B cell (primary cell): ENCODE measurements at regions not wholly inside any gene's neighbourhood (a gene's known extent, or its start where the extent isn't known, plus 50 kb on each side); places are given as distances from the start of the nearest gene placed in this dataset.

Experiments used
- ATAC-seq: fragments of 200-7000 bp; cut with Tn5 transposase; one replicate; pipeline ENCODE4 v1.10.0; 2021; ENCODE audit warnings: low read depth, mild to moderate bottlenecking, moderate number of reproducible peaks, moderate library complexity
- CTCF ChIA-PET: fragments of 350-600 bp; sonication (Branson Sonifier 250); formaldehyde crosslinking; loops from one replicate; lab custom pipeline; 2021; ENCODE audit warnings: antibody characterized with exemption, inconsistent platforms; lab: Charles Lee
- POLR2A ChIA-PET: fragments of 350-600 bp; sonication (Branson Sonifier 250); formaldehyde crosslinking; loops from one replicate; lab custom pipeline; 2021; ENCODE audit warnings: antibody characterized with exemption; lab: Charles Lee
- DNase-seq: peaks from one replicate; pipeline ENCODE4 v3.0.0; 2013
- H2AFZ ChIP-seq: 2 replicates; pipeline ENCODE4 v1.6.1; 2012; ENCODE audit warnings: mild to moderate bottlenecking, low read depth, low read length; ENCODE audit not compliant: insufficient read depth, poor library complexity, severe bottlenecking
- H3K27ac ChIP-seq, 2 donors: 1 replicate in 1 of 2; 2 replicates in 1 of 2; pipeline ENCODE4 v1.5.1; 2012 to 2013; ENCODE audit warnings: low read length in 2 of 2, mild to moderate bottlenecking in 2 of 2, moderate library complexity in 1 of 2
- H3K27me3 ChIP-seq, 4 experiments: fragments of 200-600 bp in 1 of 4; sonication (generic) in 1 of 4; replicated peaks in 1 of 4; 1 replicate in 2 of 4; 2 replicates in 2 of 4; pipeline versions ENCODE4 v1.6.1 to v1.7.0; 2013 to 2016; ENCODE audit warnings: low read length in 3 of 4, mild to moderate bottlenecking in 2 of 4, mixed read lengths in 1 of 4, moderate library complexity in 1 of 4; ENCODE audit not compliant: insufficient read depth in 4 of 4, control insufficient read depth in 3 of 4; ENCODE audit errors: control extremely low read depth in 1 of 4
- H3K36me3 ChIP-seq, 2 experiments: replicated peaks in 1 of 2; 1 replicate in 1 of 2; 2 replicates in 1 of 2; pipeline versions ENCODE4 v1.6.1 to v1.7.1; 2013; ENCODE audit warnings: low read length in 1 of 2; ENCODE audit not compliant: insufficient read depth in 2 of 2, control insufficient read depth in 1 of 2; ENCODE audit errors: control extremely low read depth in 1 of 2, extremely low read depth in 1 of 2
- H3K4me1 ChIP-seq, 2 donors: fragments of 200-600 bp in 1 of 2; sonication (generic) in 1 of 2; 1 replicate in 1 of 2; 2 replicates in 1 of 2; pipeline versions ENCODE4 v1.5.1 to v1.6.1; 2013 to 2017; ENCODE audit warnings: low read length in 2 of 2; ENCODE audit not compliant: control insufficient read depth in 2 of 2, insufficient read depth in 2 of 2
- H3K4me2 ChIP-seq: replicated peaks from 2 replicates; pipeline ENCODE3; 2012; ENCODE audit warnings: mild to moderate bottlenecking, low read depth, low read length; ENCODE audit not compliant: poor library complexity, severe bottlenecking
- H3K4me3 ChIP-seq, 5 experiments: fragments of 200-600 bp in 1 of 5; sonication (generic) in 1 of 5; 1 replicate in 3 of 5; 2 replicates in 2 of 5; pipeline versions ENCODE4 v1.5.1 to v1.7.0; 2011 to 2016; ENCODE audit warnings: low read length in 4 of 5, mild to moderate bottlenecking in 4 of 5, low read depth in 2 of 5, control low read depth in 1 of 5, moderate library complexity in 1 of 5; ENCODE audit not compliant: insufficient read depth in 1 of 5; ENCODE audit errors: control extremely low read depth in 1 of 5, extremely low read depth in 1 of 5
- H3K79me2 ChIP-seq: fragments of 200-600 bp; sonication (generic); one replicate; pipeline ENCODE4 v1.6.0; 2016; ENCODE audit warnings: low read length; ENCODE audit not compliant: control insufficient read depth, insufficient read depth
- H3K9ac ChIP-seq: fragments of 200-600 bp; sonication (generic); 2 replicates; pipeline ENCODE4 v1.6.1; 2017; ENCODE audit warnings: mild to moderate bottlenecking, low read length, moderate library complexity
- H3K9me3 ChIP-seq, 3 donors: one replicate each; pipeline versions ENCODE4 v1.6.1 to v1.7.1; 2013; ENCODE audit warnings: low read length in 2 of 3; ENCODE audit not compliant: control insufficient read depth in 2 of 3, insufficient read depth in 1 of 3; ENCODE audit errors: control extremely low read depth in 1 of 3
- H4K20me1 ChIP-seq: 2 replicates; pipeline ENCODE4 v1.6.0; 2012; ENCODE audit warnings: mild to moderate bottlenecking, low read length; ENCODE audit not compliant: insufficient read depth, control insufficient read depth, poor library complexity, severe bottlenecking
- H3K27ac Mint-ChIP-seq: one replicate; pipeline ENCODE4 v1.8.0; 2021; ENCODE audit warnings: mixed read lengths
- H3K27me3 Mint-ChIP-seq: one replicate; pipeline ENCODE4 v1.8.0; 2021; ENCODE audit warnings: mixed read lengths
- H3K4me1 Mint-ChIP-seq: one replicate; pipeline ENCODE4 v1.8.0; 2021; ENCODE audit warnings: mixed read lengths
- H3K4me3 Mint-ChIP-seq: one replicate; pipeline ENCODE4 v1.8.0; 2021; ENCODE audit warnings: mixed read lengths
- H3K9me3 Mint-ChIP-seq: one replicate; pipeline ENCODE4 v1.8.0; 2022; ENCODE audit warnings: mixed read lengths; ENCODE audit not compliant: insufficient read depth
- CTCF ChIP-seq: fragments of 200-600 bp; IDR thresholded peaks from one replicate; pipeline ENCODE4 v1.8.0; 2022; ENCODE audit warnings: antibody characterized with exemption, mild to moderate bottlenecking
- EZH2 ChIP-seq: IDR thresholded peaks from 2 replicates; pipeline ENCODE4 v1.6.1; 2012; ENCODE audit warnings: borderline replicate concordance, low read depth, mild to moderate bottlenecking, moderate library complexity, low read length; ENCODE audit not compliant: insufficient read depth, poor library complexity, severe bottlenecking
- WGBS: methylation state at CpG from one replicate; pipeline ENCODE4 v1.1.5; 2013; ENCODE audit warnings: missing lambda C conversion rate; ENCODE audit not compliant: insufficient coverage; 5-methylcytosine and 5-hydroxymethylcytosine counted together
- intact Hi-C: fragments of 100-400 bp; cut with micrococcal nuclease; formaldehyde crosslinking; loops from one replicate; pipeline ENCODE4 v1.10.0; 2022

- no peaks in the 10 kb centered on the region for H4K20me1 ChIP-seq
- H2AFZ ChIP-seq = no peak overlapping the region
- H3K9ac ChIP-seq = no peak overlapping the region
- intact Hi-C loops = no loop called here
- H3K4me3 Mint-ChIP-seq = no peak overlapping the region
- H3K79me2 ChIP-seq = no peaks in the 10 kb centered on the region
- H3K27ac ChIP-seq = no peak overlapping the region
- H3K36me3 ChIP-seq = no peaks in the 10 kb centered on the region
- no peaks in the 10 kb centered on the region for H3K4me1 ChIP-seq
- H3K4me1 Mint-ChIP-seq = peaks cover 10% of the 10 kb centered on the region
- POLR2A ChIA-PET = no interaction called here
- ATAC-seq = no peak
- TF ChIP-seq CTCF (no peak), EZH2 (no peak)
- H3K4me2 ChIP-seq = no peak overlapping the region
- 100% methylated on average over 1 of the region's 4 CpGs for WGBS
- CTCF ChIA-PET = no interaction called here
- H3K9me3 ChIP-seq = no peaks in the 10 kb centered on the region
- no peaks in the 10 kb centered on the region for H3K27me3 ChIP-seq
- no peak for DNase-seq
- no peaks in the 10 kb centered on the region for H3K9me3 Mint-ChIP-seq
- H3K27me3 Mint-ChIP-seq = no peaks in the 10 kb centered on the region
- H3K27ac Mint-ChIP-seq = no peak overlapping the region
- no peak overlapping the region for H3K4me3 ChIP-seq
These were observed 125.9 kb downstream of the SEMA6D start for GRCh38 chr15:47843124-47843663.

GRCh38 chr15:47844437-47844836, 127.1 kb downstream of the SEMA6D start:
- no peak overlapping the region for H3K4me3 Mint-ChIP-seq
- Histone ChIP-seq H3K27me3 (no peaks in the 10 kb centered on the region), H3K4me2 (no peak overlapping the region), H3K9me3 (no peaks in the 10 kb centered on the region), H3K9ac (no peak overlapping the region), H2AFZ (no peak overlapping the region), H3K27ac (no peak overlapping the region), H4K20me1 (no peaks in the 10 kb centered on the region), H3K36me3 (no peaks in the 10 kb centered on the region), H3K4me3 (no peak overlapping the region), H3K4me1 (no peaks in the 10 kb centered on the region), H3K79me2 (no peaks in the 10 kb centered on the region)
- ATAC-seq (no peak), DNase-seq (no peak)
- H3K4me1 Mint-ChIP-seq = peaks cover 10% of the 10 kb centered on the region
- no peak overlapping the region for H3K27ac Mint-ChIP-seq
- H3K9me3 Mint-ChIP-seq = no peaks in the 10 kb centered on the region
- H3K27me3 Mint-ChIP-seq = no peaks in the 10 kb centered on the region
- WGBS = no CpG with 5 or more reads among the region's 2 CpGs
- ChIA-PET POLR2A (no interaction called here), CTCF (no interaction called here)
- intact Hi-C loops = no loop called here
- TF ChIP-seq EZH2 = no peak
- no peak for TF ChIP-seq CTCF
